Endothelial cell of umbilical vein (primary cell): ENCODE measurements at regions not wholly inside any gene's neighbourhood (a gene's known extent, or its start where the extent isn't known, plus 50 kb on each side); places are given as distances from the start of the nearest gene placed in this dataset.

Experiments used
- BruUV-seq: library from RNA; stranded (reverse); fragments of 400-500 nt; replicated peaks from 2 replicates; lab custom pipeline; 2021; lab: Mats Ljungman, UMichigan
- CTCF ChIA-PET: fragments of 300-600, 350-600 bp; sonication (Branson Sonifier 250); formaldehyde crosslinking; loops from one replicate; lab custom pipeline; 2021; ENCODE audit warnings: antibody characterized with exemption, inconsistent platforms; lab: Charles Lee
- POLR2A ChIA-PET: fragments of 300-600, 350-600 bp; sonication (Branson Sonifier 250); formaldehyde crosslinking; loops from one replicate; lab custom pipeline; 2021; ENCODE audit warnings: antibody characterized with exemption, inconsistent platforms; lab: Charles Lee
- DNase-seq: peaks from one replicate; pipeline ENCODE4 v3.0.0-alpha.2; 2011; ENCODE audit warnings: low read depth, low spot score
- FAIRE-seq: peaks from 2 replicates; lab custom pipeline; 2011; peaks lifted over from hg19 to GRCh38; lab: Jason Lieb, UNC
- H2AFZ ChIP-seq: 2 replicates; pipeline ENCODE4 v1.6.0; 2012; ENCODE audit warnings: low read depth, low read length, control low read depth, inconsistent platforms
- H3K27ac ChIP-seq: 2 replicates; pipeline ENCODE4 v1.5.1; 2011; ENCODE audit warnings: low read depth, mild to moderate bottlenecking, control low read depth, low read length, moderate library complexity; ENCODE audit not compliant: insufficient read depth
- H3K27me3 ChIP-seq, 2 experiments: 2 replicates each; pipeline versions ENCODE4 v1.6.0 to v1.6.1; 2011; ENCODE audit warnings: low read length in 2 of 2, mixed read lengths in 1 of 2; ENCODE audit not compliant: control insufficient read depth in 2 of 2, insufficient read depth in 2 of 2
- H3K36me3 ChIP-seq, 2 experiments: 2 replicates in 1 of 2; 3 replicates in 1 of 2; pipeline ENCODE4 v1.5.1; 2011; ENCODE audit warnings: low read length in 2 of 2, mild to moderate bottlenecking in 1 of 2, moderate library complexity in 1 of 2; ENCODE audit not compliant: control insufficient read depth in 2 of 2, insufficient read depth in 2 of 2; ENCODE audit errors: extremely low read depth in 1 of 2
- H3K4me1 ChIP-seq: 3 replicates; pipeline ENCODE4 v1.5.1; 2011; ENCODE audit warnings: mild to moderate bottlenecking, low read length; ENCODE audit not compliant: control insufficient read depth, insufficient read depth; ENCODE audit errors: extremely low read depth
- H3K4me2 ChIP-seq: 2 replicates; pipeline ENCODE4 v1.6.1; 2011; ENCODE audit warnings: low read length, control low read depth, mixed read lengths; ENCODE audit not compliant: insufficient read depth
- H3K4me3 ChIP-seq, 3 experiments: fragments of 200-600 bp in 1 of 3; sonication (generic), shearing (Covaris generic) in 1 of 3; replicated peaks in 1 of 3; 2 replicates each; pipeline ENCODE4 v1.5.1; 2011 to 2016; ENCODE audit warnings: control low read depth in 3 of 3, low read length in 3 of 3, mild to moderate bottlenecking in 2 of 3, inconsistent platforms in 1 of 3, low read depth in 1 of 3, moderate library complexity in 1 of 3; ENCODE audit not compliant: insufficient read depth in 1 of 3
- H3K79me2 ChIP-seq: 2 replicates; pipeline ENCODE4 v1.6.0; 2012; ENCODE audit warnings: low read length, inconsistent platforms; ENCODE audit not compliant: control insufficient read depth, insufficient read depth
- H3K9ac ChIP-seq: replicated peaks from 2 replicates; pipeline ENCODE3; 2011; ENCODE audit warnings: low read length, control low read depth; ENCODE audit not compliant: insufficient read depth; ENCODE audit errors: extremely low read depth
- H3K9me1 ChIP-seq: replicated peaks from 3 replicates; pipeline ENCODE4 v1.6.0; 2011; ENCODE audit warnings: mild to moderate bottlenecking, low read length; ENCODE audit not compliant: control insufficient read depth, insufficient read depth; ENCODE audit errors: extremely low read depth
- H3K9me3 ChIP-seq: replicated peaks from 2 replicates; pipeline ENCODE4 v1.5.1; 2012; ENCODE audit warnings: low read length, inconsistent platforms; ENCODE audit not compliant: control insufficient read depth, insufficient read depth
- H4K20me1 ChIP-seq: replicated peaks from 2 replicates; pipeline ENCODE3; 2011; ENCODE audit warnings: mild to moderate bottlenecking, low read length; ENCODE audit not compliant: control insufficient read depth, insufficient read depth; ENCODE audit errors: extremely low read depth
- CTCF ChIP-seq, 2 donors: IDR thresholded peaks; 1 replicate in 1 of 2; 2 replicates in 1 of 2; pipeline ENCODE4 v1.5.1; 2011; ENCODE audit warnings: low read length in 2 of 2, mild to moderate bottlenecking in 2 of 2, moderate library complexity in 2 of 2, control low read depth in 1 of 2, inconsistent platforms in 1 of 2, low read depth in 1 of 2; ENCODE audit not compliant: insufficient read depth in 1 of 2; ENCODE audit errors: extremely low read depth in 1 of 2
- EZH2 ChIP-seq: IDR thresholded peaks from 2 replicates; pipeline ENCODE4 v1.6.1; 2012; ENCODE audit warnings: borderline replicate concordance, low read depth, mild to moderate bottlenecking, moderate library complexity, low read length, inconsistent platforms; ENCODE audit not compliant: severe bottlenecking
- FOS ChIP-seq: IDR thresholded peaks from 2 replicates; pipeline ENCODE4 v1.6.1; 2011; ENCODE audit warnings: mild to moderate bottlenecking, low read length, moderate library complexity, borderline replicate concordance; ENCODE audit not compliant: insufficient read depth
- GATA2 ChIP-seq: IDR thresholded peaks from 2 replicates; pipeline ENCODE4 v1.7.0; 2011; ENCODE audit warnings: low read depth, mild to moderate bottlenecking, moderate library complexity, mixed read lengths, low read length; ENCODE audit not compliant: insufficient read length, insufficient read depth
- JUN ChIP-seq: IDR thresholded peaks from 2 replicates; pipeline ENCODE4 v1.6.1; 2011; ENCODE audit warnings: borderline replicate concordance, low read depth; ENCODE audit not compliant: insufficient read length, insufficient read depth
- MAX ChIP-seq: IDR thresholded peaks from 2 replicates; pipeline ENCODE4 v1.6.1; 2011; ENCODE audit not compliant: insufficient read depth, insufficient read length
- MYC ChIP-seq: IDR thresholded peaks from one replicate; pipeline ENCODE4 v1.6.1; 2011; ENCODE audit warnings: mild to moderate bottlenecking, low read depth, low read length
- POLR2A ChIP-seq: IDR thresholded peaks from 2 replicates; pipeline ENCODE4 v1.6.1; 2012; ENCODE audit warnings: low read depth, mild to moderate bottlenecking, control low read depth, low read length
- POLR2AphosphoS5 ChIP-seq: IDR thresholded peaks from 2 replicates; pipeline ENCODE4 v1.6.1; 2012; ENCODE audit warnings: low read depth, mild to moderate bottlenecking, control low read depth, low read length, moderate library complexity; ENCODE audit not compliant: insufficient read depth
- dilution Hi-C: fragments of 300-500 bp; cut with MboI; formaldehyde crosslinking; loops from one replicate; pipeline ENCODE4 v1.15.0; 2019; ENCODE audit warnings: low sequenced_read_pairs; ENCODE audit not compliant: extremely low pct_ligation_motif_present
- intact Hi-C: fragments of 100-400 bp; cut with micrococcal nuclease; formaldehyde crosslinking; loops from one replicate; pipeline ENCODE4 v1.10.0; 2022

- no peak for TF ChIP-seq MAX
- no peak for TF ChIP-seq POLR2AphosphoS5
- FAIRE-seq: no peak
- DNase-seq: no peak
- peaks cover 2% of the 10 kb centered on the region for H3K9me3 ChIP-seq
- H3K9ac ChIP-seq: no peak overlapping the region
- H3K4me3 ChIP-seq: no peak overlapping the region
- dilution Hi-C loops: no loop called here
- H3K79me2 ChIP-seq: no peaks in the 10 kb centered on the region
- no peak overlapping the region for H3K27ac ChIP-seq
- intact Hi-C loops: no loop called here
- H3K9me1 ChIP-seq: no peaks in the 10 kb centered on the region
- no peaks in the 10 kb centered on the region for H3K4me1 ChIP-seq
- no peak overlapping the region for H3K4me2 ChIP-seq
- no peaks in the 10 kb centered on the region for H4K20me1 ChIP-seq
- H3K36me3 ChIP-seq: no peaks in the 10 kb centered on the region
- BruUV-seq: no TSS peak
- H3K27me3 ChIP-seq: no peaks in the 10 kb centered on the region
- H2AFZ ChIP-seq: no peak overlapping the region
- POLR2A ChIA-PET: no interaction called here
- CTCF ChIA-PET: no interaction called here
Measured at GRCh38 chr12:82174936-82175335, 183.3 kb downstream of the CCDC59 start.

GRCh38 chr12:82174383-82174782, 183.8 kb downstream of the CCDC59 start:
- H3K9ac ChIP-seq: no peak overlapping the region
- no peaks in the 10 kb centered on the region for H3K9me1 ChIP-seq
- peaks cover 4% of the 10 kb centered on the region for H3K9me3 ChIP-seq
- no peaks in the 10 kb centered on the region for H4K20me1 ChIP-seq
- no peaks in the 10 kb centered on the region for H3K4me1 ChIP-seq
- no peak overlapping the region for H3K27ac ChIP-seq
- TF ChIP-seq POLR2AphosphoS5: no peak
- TF ChIP-seq MAX: no peak
- TF ChIP-seq MYC: no peak
- no peak for TF ChIP-seq POLR2A
- no peak for TF ChIP-seq GATA2
- no peak for TF ChIP-seq JUN
- TF ChIP-seq FOS: no peak
- TF ChIP-seq CTCF (IDR thresholded peaks at IDR 0.05; ENCODE audit: extremely low read depth in 1 of 2, insufficient read depth in 1 of 2, low read depth in 1 of 2, low read length in 2 of 2): no peak
- TF ChIP-seq EZH2: no peak
- H3K79me2 ChIP-seq: no peaks in the 10 kb centered on the region
- DNase-seq (no peak), FAIRE-seq (no peak)
- no peaks in the 10 kb centered on the region for H3K36me3 ChIP-seq
- dilution Hi-C loops: no loop called here
- no peaks in the 10 kb centered on the region for H3K27me3 ChIP-seq
- intact Hi-C loops: no loop called here
- H3K4me3 ChIP-seq: no peak overlapping the region
- H3K4me2 ChIP-seq: no peak overlapping the region
- POLR2A ChIA-PET: interaction anchor here (0.7 kb wide), 1 partner anchor 728 kb away, joined by 3 read pairs; no protein-coding TSS in a partner anchor
- BruUV-seq: no TSS peak
- H2AFZ ChIP-seq: no peak overlapping the region
- CTCF ChIA-PET: no interaction called here
